NCI-H1092 (cell line): ENCODE measurements at regions not wholly inside any gene's neighbourhood (a gene's known extent, or its start where the extent isn't known, plus 50 kb on each side); places are given as distances from the start of the nearest gene placed in this dataset.

ENCODE experiments used
- DNase-seq: peaks from one replicate; lab custom pipeline; 2025; lab: John Stamatoyannopoulos, UW

DNA sequence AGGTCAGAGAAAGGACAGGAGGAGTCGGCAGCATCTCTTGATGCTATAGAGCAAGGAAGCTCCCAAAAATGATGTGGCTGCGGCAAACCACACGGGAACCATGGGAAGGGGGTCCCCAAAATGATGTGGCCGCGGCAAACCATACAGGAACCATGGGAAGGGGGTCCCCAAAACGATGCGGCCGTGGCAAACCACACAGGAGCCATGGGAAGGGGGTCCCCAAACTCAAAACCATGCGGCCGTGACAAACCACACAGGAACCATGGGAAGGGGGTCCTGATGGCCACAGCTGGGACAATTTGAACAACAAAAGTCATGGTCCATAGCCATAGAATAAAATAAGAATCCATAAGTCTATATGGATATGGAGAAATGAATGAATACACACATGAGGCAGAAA, 58.4 kb upstream of the GLI2 start:
- no peak for DNase-seq

- no peak for DNase-seq
Measured at GRCh38 chr2:120677696-120678247, 57.9 kb upstream of the GLI2 start.

DNA sequence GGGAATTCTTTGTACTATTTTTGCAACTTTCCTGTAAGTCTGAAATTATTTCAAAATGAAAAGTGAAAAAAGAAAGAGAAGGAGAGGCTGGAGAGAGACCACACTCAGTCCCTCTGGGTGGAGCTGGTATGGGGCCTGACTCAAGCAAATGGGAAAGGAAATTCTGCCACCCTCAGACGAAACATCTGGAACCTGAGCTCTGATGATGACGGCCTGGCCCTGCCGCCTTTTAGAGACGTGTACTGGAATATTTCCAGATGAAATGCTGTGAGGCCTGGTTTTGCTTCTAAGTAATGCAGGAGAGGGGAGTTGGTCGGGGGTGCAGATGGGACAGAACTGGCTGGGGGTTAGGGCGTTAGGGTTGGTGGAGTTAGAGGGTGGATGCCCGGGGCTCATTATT, 57.4 kb upstream of the GLI2 start:
- no peak for DNase-seq

DNA sequence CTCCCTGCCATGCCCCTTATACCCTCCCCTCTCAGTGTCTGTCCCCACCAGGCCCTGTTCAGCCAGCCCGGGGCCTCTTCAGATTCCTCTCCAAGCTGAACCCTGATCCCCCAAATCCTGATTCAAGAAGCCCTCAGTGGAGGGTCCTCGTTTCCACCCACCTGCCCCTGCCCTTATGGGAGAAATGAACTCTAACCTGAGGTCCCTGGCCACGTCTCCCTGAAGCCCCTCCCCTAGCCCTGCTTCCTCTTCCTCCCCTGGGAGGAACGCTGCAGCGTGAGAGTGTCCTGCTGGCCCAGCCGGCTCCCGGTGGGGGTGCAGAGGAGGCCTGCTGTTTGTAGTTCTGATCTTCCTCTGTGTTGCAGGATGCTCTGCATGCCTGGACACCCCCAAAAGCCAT, 56.7 kb upstream of the GLI2 start:
- no peak for DNase-seq

GRCh38 chr2:120679526-120679925, 56.1 kb upstream of the GLI2 start:
- no peak for DNase-seq

DNA sequence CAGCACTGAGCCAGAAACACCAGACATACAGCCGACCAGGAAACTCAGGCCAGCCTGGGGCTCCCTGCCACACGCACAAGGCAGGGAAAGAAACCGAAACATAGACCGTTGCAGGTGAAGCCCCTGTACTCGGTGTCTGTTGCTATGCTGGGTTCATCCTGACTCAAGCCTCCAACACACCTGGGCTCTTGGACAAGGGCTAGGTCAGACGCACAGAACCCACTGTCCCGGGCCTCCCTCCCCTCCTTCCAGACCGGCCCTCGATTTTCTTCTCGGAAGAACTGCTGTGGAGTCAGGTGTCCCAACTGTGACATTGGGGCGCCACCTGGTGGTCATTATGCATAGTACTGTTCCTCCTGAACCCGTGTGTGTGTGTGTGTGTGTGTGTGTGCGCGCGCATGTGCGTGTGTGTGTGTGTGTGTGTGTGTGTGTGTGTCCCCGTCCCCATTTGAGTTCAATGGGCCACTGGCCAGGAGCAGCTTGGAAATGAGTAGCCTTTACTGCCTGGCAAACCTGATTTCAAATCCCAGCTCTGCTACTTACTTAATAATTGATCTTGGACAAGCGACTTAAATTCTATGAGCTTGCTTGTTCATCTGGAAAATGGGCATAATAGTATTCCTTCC, 55.4 kb upstream of the GLI2 start:
- DNase-seq: peak; percentile 31

DNA sequence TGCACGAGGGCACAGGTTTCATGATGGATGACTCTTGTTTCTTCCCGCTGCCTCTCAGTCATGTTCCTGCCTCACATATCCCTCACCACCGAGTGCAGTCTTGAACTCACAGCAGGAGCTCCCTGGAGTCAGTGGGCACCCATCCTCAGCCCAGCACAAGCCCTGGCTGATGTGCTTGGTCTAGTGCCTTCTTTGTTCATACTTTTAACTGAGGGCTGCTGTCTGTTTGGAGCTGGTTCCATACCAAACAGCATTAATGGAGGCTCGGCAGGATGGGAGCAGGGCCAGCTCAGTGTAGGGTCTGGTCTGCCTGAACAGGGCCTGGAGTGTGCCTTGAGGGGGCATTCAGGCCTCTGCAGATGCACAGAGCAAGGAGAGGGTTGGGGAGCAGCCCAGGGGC, 54.5 kb upstream of the GLI2 start:
- no peak for DNase-seq

DNA sequence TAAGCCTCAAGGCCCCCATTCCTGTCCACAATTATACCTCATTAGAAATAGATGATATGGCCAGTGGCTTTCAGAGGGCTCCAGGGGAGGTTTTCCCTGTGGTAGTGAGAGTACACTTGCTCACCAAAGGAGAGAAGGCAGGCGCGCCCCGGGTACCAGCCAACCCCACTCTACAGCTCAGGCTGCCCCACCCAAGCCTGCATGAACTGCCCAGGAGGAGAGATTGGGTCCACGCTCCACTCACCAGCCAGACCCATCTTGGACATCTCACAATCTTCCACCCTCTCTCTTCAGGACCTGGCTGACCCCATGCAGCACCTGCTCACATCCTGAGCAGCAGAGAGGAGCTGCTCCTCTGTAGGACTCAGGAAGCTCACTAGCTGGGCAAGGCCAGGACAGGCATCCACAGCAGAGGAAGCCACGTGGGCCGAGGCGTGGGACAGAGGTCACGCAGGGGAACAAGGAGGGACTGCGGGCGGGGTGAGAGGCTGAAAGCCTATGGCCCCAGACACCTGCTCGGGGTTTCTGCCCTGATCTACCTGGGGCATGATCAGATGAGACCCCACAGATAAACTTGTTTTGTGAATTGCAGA, 53.9 kb upstream of the GLI2 start:
- DNase-seq: no peak

- DNase-seq: no peak
Measured at GRCh38 chr2:120682654-120683053, 53.0 kb upstream of the GLI2 start.

GRCh38 chr2:120683081-120683480, 52.6 kb upstream of the GLI2 start:
- no peak for DNase-seq

DNA sequence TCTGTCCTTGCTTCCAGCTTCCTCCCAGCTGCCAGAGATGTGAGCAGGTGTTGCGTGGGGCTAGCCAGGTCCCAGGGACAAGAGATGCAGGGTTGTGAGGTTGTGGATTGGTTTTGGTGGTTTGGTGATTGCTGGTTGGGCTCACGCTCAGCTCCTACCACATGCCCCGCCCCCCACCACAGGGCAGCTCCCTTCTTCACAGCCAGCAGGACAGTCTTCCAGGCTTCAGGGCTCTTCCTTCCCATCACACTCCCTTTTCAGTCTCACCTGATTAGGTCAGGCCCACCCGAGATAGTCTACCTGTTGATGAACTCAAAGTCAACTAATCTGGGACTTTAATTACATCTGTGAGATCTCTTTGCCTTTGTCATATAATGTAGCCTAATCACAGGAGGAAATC, 52.0 kb upstream of the GLI2 start:
- no peak for DNase-seq

- DNase-seq: no peak
Measured at GRCh38 chr2:120684289-120685065, 51.2 kb upstream of the GLI2 start.

DNA sequence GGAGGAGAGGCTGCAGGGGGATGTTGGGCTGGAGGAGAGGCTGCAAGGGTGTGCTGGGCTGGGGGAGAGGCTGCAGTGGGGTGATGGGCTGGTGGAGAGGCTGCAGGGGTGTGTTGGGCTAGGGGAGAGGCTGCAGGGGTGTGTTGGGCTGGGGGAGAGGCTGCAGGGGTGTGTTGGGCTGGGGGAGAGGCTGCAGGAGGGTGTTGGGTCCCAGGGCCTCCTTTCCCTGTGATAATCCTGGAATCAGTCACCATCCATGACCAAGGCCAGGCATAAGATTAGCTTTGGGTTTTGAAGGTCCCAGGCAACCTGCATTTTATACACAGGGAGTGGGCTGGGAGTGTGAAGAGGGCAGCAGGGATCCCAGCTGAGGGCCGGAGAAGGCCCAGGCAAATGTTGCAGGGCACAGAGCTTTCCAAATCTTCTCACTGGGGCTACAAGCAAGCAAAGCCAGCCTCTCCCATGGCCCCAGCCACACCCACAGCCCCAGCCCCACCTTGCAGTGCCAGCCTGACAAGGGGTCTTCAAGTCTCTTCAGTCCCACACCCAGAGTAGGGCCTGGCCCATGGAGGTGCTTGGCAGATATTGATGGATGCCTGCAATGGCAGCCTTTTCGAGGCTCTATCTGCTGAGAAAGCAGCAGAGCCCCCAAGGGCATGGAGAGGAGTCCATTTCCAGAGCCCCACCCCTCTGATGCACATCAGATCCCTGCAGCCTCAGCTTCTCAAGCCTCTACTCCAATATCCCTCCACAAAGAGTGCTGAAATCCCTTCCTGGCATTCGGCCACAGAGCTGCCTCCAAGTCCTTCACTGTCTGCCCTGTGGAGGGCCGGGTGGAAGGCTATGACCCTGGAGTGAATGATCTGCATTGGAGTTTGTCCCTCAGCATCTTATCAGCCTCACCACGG, 50.3 kb upstream of the GLI2 start:
- DNase-seq: no peak
